Common myeloid progenitor, CD34-positive (primary cell): ENCODE measurements at regions not wholly inside any gene's neighbourhood (a gene's known extent, or its start where the extent isn't known, plus 50 kb on each side); places are given as distances from the start of the nearest gene placed in this dataset.

ENCODE experiments used
- CTCF ChIA-PET: fragments of 350-600 bp; sonication (Branson Sonifier 250); formaldehyde crosslinking; loops from one replicate; lab custom pipeline; 2021; ENCODE audit warnings: antibody characterized with exemption; lab: Charles Lee
- POLR2A ChIA-PET: fragments of 350-600 bp; sonication (Branson Sonifier 250); formaldehyde crosslinking; loops from one replicate; lab custom pipeline; 2021; ENCODE audit warnings: antibody characterized with exemption; lab: Charles Lee
- DNase-seq, 3 donors: peaks; one replicate each; pipeline versions ENCODE4 v3.0.0 to v3.0.0-alpha.2; 2013
- H3K27ac ChIP-seq, 2 experiments: 1 replicate in 1 of 2; 2 replicates in 1 of 2; pipeline ENCODE4 v1.7.0; 2013; ENCODE audit warnings: inconsistent platforms in 2 of 2, low read length in 2 of 2, mild to moderate bottlenecking in 2 of 2, low read depth in 1 of 2, moderate library complexity in 1 of 2; ENCODE audit not compliant: severe bottlenecking in 2 of 2, insufficient read depth in 1 of 2, poor library complexity in 1 of 2
- H3K27me3 ChIP-seq, 5 experiments: replicated peaks in 2 of 5; 1 replicate in 3 of 5; 2 replicates in 2 of 5; pipeline versions ENCODE4 v1.6.1 to v1.7.0; 2013; ENCODE audit warnings: low read length in 4 of 5, mild to moderate bottlenecking in 2 of 5, moderate library complexity in 2 of 5, inconsistent platforms in 1 of 5; ENCODE audit not compliant: insufficient read depth in 5 of 5, control insufficient read depth in 4 of 5
- H3K36me3 ChIP-seq, 4 experiments: 1 replicate in 2 of 4; 2 replicates in 2 of 4; pipeline versions ENCODE4 v1.6.1 to v1.7.0; 2013; ENCODE audit warnings: low read length in 3 of 4, control low read depth in 1 of 4, mild to moderate bottlenecking in 1 of 4; ENCODE audit not compliant: control insufficient read depth in 4 of 4, insufficient read depth in 4 of 4
- H3K4me1 ChIP-seq, 4 experiments: 1 replicate in 3 of 4; 2 replicates in 1 of 4; pipeline versions ENCODE4 v1.6.1 to v1.7.1; 2013; ENCODE audit warnings: low read length in 3 of 4, mild to moderate bottlenecking in 3 of 4, control low read depth in 1 of 4, inconsistent platforms in 1 of 4, moderate library complexity in 1 of 4; ENCODE audit not compliant: control insufficient read depth in 4 of 4, insufficient read depth in 4 of 4; ENCODE audit errors: control extremely low read depth in 1 of 4
- H3K4me3 ChIP-seq, 7 experiments: 1 replicate in 4 of 7; 2 replicates in 3 of 7; pipeline versions ENCODE4 v1.5.1 to v1.7.0; 2013; ENCODE audit warnings: mild to moderate bottlenecking in 7 of 7, low read length in 6 of 7, moderate library complexity in 6 of 7, inconsistent platforms in 2 of 7, low read depth in 2 of 7, control low read depth in 1 of 7; ENCODE audit not compliant: insufficient read depth in 4 of 7, control insufficient read depth in 1 of 7; ENCODE audit errors: extremely low read depth in 1 of 7
- H3K9me3 ChIP-seq, 5 experiments: 1 replicate in 4 of 5; 2 replicates in 1 of 5; pipeline versions ENCODE4 v1.6.1 to v1.7.1; 2013; ENCODE audit warnings: low read length in 4 of 5, mild to moderate bottlenecking in 2 of 5, inconsistent platforms in 1 of 5, low read depth in 1 of 5, moderate library complexity in 1 of 5; ENCODE audit not compliant: control insufficient read depth in 4 of 5, insufficient read depth in 2 of 5; ENCODE audit errors: control extremely low read depth in 1 of 5
- WGBS: methylation state at CpG from one replicate; pipeline ENCODE4 v1.1.5; 2013; ENCODE audit not compliant: insufficient coverage; 5-methylcytosine and 5-hydroxymethylcytosine counted together

DNA sequence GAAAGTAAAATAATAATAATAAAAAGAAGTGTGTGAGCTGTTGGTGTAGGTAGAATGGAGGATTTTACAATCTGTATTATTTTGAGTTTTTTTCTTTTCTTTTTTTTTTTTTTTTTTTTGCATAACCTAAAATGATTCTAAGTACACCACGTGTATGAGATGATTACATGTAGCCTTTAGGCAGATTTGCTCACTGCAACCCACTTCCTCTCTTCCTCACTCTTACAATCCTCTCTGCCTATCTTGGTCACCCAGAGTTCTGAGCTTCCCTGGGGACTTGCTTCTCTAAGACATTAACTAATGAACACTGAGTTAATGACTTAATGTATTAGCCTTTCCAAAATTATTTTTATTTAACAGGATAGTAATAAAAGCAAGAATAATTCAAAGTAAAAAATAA, 1169.6 kb downstream of the EFNB2 start:
- CTCF ChIA-PET, result no interaction called here
- no CpG with 5 or more reads among the region's 1 CpG for WGBS

DNA sequence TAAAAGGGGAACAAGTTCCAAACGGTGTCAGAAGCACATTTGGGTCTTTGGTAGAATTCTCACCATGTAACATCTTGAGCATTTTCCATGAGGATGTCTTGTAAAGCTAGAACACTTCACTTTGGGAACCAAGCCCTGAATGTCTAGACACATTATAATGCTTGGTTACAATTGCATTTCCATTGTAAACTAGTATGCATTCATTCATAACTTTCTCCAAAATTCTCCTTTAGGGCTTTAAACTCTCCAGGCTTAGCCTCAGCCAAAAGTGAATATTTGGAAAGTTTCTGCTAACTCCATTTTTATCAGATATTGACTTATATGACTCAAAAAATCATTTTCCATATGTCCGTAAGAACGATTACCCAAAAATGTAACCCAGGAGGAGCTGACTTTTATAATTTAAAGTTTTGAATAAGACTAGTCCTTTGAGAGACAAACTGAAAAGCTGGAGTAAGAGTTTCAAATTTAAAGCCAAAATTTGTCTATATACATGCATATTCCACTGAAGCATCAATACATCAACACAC, 1170.4 kb downstream of the EFNB2 start:
- ChIA-PET POLR2A (no interaction called here), CTCF (no interaction called here)
- peaks cover 8 to 14% (median 10%) of the 10 kb centered on the region in 4 experiments for H3K4me1 ChIP-seq
- no peaks in the 10 kb centered on the region for H3K9me3 ChIP-seq
- no peaks in the 10 kb centered on the region for H3K27me3 ChIP-seq
- no peak overlapping the region for H3K4me3 ChIP-seq
- no peak for DNase-seq
- H3K36me3 ChIP-seq, result no peaks in the 10 kb centered on the region
- 80% methylated on average over 1 of the region's 3 CpGs for WGBS
- H3K27ac ChIP-seq, result no peak overlapping the region

More for the DNA sequence above, 1169.6 kb downstream of the EFNB2 start:
- H3K36me3 ChIP-seq, result no peaks in the 10 kb centered on the region
- H3K9me3 ChIP-seq, result no peaks in the 10 kb centered on the region
- no peak overlapping the region for H3K4me3 ChIP-seq
- H3K27me3 ChIP-seq, result no peaks in the 10 kb centered on the region
- peaks cover 8 to 14% (median 10%) of the 10 kb centered on the region in 4 experiments for H3K4me1 ChIP-seq
- no peak overlapping the region for H3K27ac ChIP-seq
- POLR2A ChIA-PET, result no interaction called here
- DNase-seq, result peak in 2 of 3 donors; percentile 44 to 59

DNA sequence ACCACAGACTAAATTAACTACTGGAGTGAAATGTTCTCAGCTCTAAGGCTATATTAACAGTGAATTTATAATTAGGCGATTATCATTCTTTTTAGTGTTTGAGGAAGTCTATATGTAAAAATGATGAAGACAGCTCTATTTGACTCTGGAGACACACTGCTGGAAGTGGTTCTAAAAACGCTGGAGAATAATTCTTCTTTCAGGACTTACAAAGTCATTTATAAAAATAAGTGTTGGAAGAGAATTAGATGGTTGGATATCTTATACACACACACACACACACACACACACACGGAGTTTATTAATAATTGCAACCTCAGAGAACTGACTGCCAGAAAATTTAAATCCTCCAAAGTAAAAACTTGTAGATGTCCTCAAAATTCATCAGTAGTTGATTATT, 1171.3 kb downstream of the EFNB2 start:
- peak in 1 of 3 donors; percentile 3 for DNase-seq
- 100% methylated on average over 1 of the region's 3 CpGs for WGBS
- Histone ChIP-seq H3K27ac (no peak overlapping the region), H3K4me3 (peak overlapping the region in 2 of 7 experiments; percentile 54 to 63), H3K36me3 (no peaks in the 10 kb centered on the region), H3K9me3 (no peaks in the 10 kb centered on the region), H3K27me3 (no peaks in the 10 kb centered on the region), H3K4me1 (peaks cover 8 to 14% (median 10%) of the 10 kb centered on the region in 4 experiments)
- ChIA-PET POLR2A (no interaction called here), CTCF (no interaction called here)

DNA sequence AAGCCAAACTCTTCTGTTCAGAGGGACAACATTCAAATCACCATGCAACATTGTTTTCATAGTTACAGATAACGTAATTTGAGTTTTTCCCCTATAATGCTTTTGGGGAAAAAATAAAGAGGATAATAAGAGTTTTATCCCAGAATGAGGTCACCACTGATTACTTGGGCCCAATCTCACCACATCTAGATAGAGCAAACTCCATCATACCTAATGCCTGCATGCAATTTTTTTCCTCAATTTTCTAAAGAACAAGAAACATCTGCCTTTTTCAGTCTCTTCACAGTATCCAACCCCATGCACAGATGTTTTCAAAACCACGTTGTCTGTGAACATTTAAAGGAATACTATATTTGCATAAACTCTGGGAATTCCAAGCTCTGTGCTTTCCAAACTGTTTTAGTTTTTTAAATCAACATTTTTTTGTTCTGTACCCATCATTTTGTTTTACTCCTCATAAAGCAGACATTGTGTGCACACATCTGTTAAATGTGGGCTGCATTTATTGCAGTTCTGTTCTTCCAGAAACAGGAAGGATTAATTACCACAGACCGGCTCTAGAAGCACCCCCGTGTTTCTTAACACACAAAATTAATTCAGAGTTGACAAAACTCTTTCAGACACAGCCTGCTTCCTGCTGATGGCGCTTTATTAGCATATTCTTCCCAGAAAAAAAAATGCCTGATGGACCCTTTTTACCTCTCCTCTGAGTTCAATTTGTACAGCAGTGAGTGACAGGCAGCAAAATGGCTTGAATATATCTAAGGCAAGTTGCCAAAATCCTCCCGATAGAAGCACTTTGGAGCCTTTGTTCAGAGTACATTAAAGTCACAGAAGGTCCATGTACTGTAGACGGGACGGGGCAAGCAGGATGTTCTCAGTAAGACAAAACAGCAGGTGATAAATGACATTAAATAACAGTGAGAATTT, 1171.9 kb downstream of the EFNB2 start:
- no peaks in the 10 kb centered on the region for H3K9me3 ChIP-seq
- CTCF ChIA-PET, result no interaction called here
- WGBS, result 13% methylated on average over 4 of the region's 8 CpGs
- no peaks in the 10 kb centered on the region for H3K36me3 ChIP-seq
- POLR2A ChIA-PET, result no interaction called here
- H3K4me1 ChIP-seq, result peaks cover 8 to 14% (median 10%) of the 10 kb centered on the region in 4 experiments
- H3K27ac ChIP-seq, result peak overlapping the region in 1 of 2 experiments; percentile 1
- H3K4me3 ChIP-seq, result peak overlapping the region in 6 of 7 experiments; percentile 23 to 63 (median 46)
- H3K27me3 ChIP-seq, result no peaks in the 10 kb centered on the region
- peak; percentile 8 to 69 (median 51) for DNase-seq

DNA sequence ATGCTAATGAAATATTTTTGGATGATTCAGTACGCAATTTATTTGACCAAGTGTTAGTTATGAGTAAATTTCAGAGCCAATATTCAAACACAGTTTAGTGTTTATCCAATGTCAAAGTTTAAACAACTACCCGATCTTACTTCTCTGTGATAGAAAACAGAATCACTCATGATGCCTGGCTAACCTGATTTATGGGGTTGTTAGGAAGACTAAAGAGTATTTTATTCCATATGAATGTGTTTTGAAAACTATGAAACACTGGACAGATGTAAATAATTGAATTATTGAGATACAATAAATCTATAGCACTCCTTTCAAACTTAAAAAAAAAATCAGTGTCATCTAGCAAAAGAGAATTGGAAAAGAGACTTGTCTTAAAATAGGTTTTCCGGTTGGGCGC, 1181.8 kb downstream of the EFNB2 start:
- 100% methylated on average over 2 of the region's 4 CpGs for WGBS
- CTCF ChIA-PET, result no interaction called here
- Histone ChIP-seq H3K36me3 (no peaks in the 10 kb centered on the region), H3K9me3 (no peaks in the 10 kb centered on the region), H3K4me3 (no peak overlapping the region), H3K4me1 (peaks cover 0 to 5% (median 0%) of the 10 kb centered on the region in 4 experiments), H3K27me3 (no peaks in the 10 kb centered on the region), H3K27ac (no peak overlapping the region)
- DNase-seq, result no peak
- POLR2A ChIA-PET, result no interaction called here

DNA sequence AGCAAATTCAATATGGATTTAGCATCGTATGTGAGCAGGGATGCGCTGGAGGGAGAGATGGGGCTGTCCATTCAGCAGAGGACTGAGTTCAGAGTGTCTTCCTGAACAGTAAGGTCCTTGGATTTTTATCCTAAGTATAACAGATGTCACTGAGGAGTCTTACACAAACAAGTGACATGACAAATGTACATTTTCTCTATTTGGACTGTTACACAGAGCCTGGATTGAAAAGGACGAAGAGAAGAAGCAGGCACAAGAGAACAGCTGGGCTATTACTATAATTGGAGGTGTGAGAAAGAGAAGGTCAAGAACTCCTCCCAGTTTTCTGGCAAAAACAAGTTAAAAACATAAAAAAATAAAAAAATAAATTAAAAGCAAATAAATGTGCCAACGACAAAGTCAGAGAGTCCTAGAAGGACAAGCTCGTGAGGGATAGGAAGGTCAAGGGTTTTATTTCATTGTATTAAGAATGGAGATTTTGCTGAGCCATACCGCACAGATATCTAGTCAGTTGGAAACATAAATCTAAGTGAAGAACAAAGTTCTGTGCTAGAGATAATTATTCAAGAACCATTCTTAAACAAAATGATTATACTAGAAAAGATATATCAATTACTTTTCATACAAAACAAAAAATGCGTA, 1186.3 kb downstream of the EFNB2 start:
- DNase-seq, result no peak
- ChIA-PET POLR2A (no interaction called here), CTCF (interaction anchor here (1.0 kb wide), 1 partner anchor 12 kb away, joined by 3 read pairs; no protein-coding TSS in a partner anchor)
- 100% methylated on average over 3 of the region's 7 CpGs for WGBS
- H3K9me3 ChIP-seq, result no peaks in the 10 kb centered on the region
- H3K4me1 ChIP-seq, result no peaks in the 10 kb centered on the region
- no peaks in the 10 kb centered on the region for H3K36me3 ChIP-seq
- H3K27me3 ChIP-seq, result no peaks in the 10 kb centered on the region
- no peak overlapping the region for H3K4me3 ChIP-seq
- H3K27ac ChIP-seq, result no peak overlapping the region
